WTC11 (cell line): ENCODE measurements at regions not wholly inside any gene's neighbourhood (a gene's known extent, or its start where the extent isn't known, plus 50 kb on each side); places are given as distances from the start of the nearest gene placed in this dataset.

Experiments
- ATAC-seq: fragments of 200-7000 bp; cut with Tn5 transposase; 2 replicates; pipeline ENCODE4 v1.10.0; 2021; ENCODE audit warnings: mild to moderate bottlenecking, moderate library complexity
- CTCF ChIA-PET: fragments of 300-600 bp; sonication (Branson Sonifier 250); formaldehyde crosslinking; loops from one replicate; lab custom pipeline; 2021; ENCODE audit warnings: antibody characterized with exemption; lab: Charles Lee
- POLR2A ChIA-PET: fragments of 350-600 bp; sonication (Branson Sonifier 250); formaldehyde crosslinking; loops from one replicate; lab custom pipeline; 2021; ENCODE audit warnings: antibody characterized with exemption; lab: Charles Lee
- DNase-seq: peaks from one replicate; pipeline ENCODE4 v3.0.0; 2021; ENCODE audit warnings: low spot score
- H3K27ac Mint-ChIP-seq: 2 replicates; pipeline ENCODE4 v1.8.0; 2021; ENCODE audit warnings: mixed read lengths
- H3K27me3 Mint-ChIP-seq: 2 replicates; pipeline ENCODE4 v1.8.0; 2021; ENCODE audit warnings: low read depth, mild to moderate bottlenecking, moderate library complexity, mixed read lengths
- H3K36me3 Mint-ChIP-seq: 2 replicates; pipeline ENCODE4 v1.8.0; 2021; ENCODE audit warnings: mixed read lengths
- H3K4me1 Mint-ChIP-seq: 2 replicates; pipeline ENCODE4 v1.8.0; 2022; ENCODE audit warnings: mixed read lengths
- H3K4me3 Mint-ChIP-seq: 2 replicates; pipeline ENCODE4 v1.8.0; 2021; ENCODE audit warnings: mild to moderate bottlenecking, moderate library complexity, mixed read lengths
- H3K9me3 Mint-ChIP-seq: 2 replicates; pipeline ENCODE4 v1.8.0; 2021; ENCODE audit warnings: mixed read lengths
- CREB1 ChIP-seq: sonication (generic); formaldehyde crosslinking; IDR thresholded peaks from 2 replicates; pipeline ENCODE4 v1.8.0; 2023; ENCODE audit warnings: mild to moderate bottlenecking, missing genetic modification reagents
- ELF4 ChIP-seq: sonication (generic); formaldehyde crosslinking; IDR thresholded peaks from 2 replicates; pipeline ENCODE4 v1.8.1; 2022; ENCODE audit warnings: low read depth, mild to moderate bottlenecking, moderate library complexity, missing genetic modification reagents
- EMX1 ChIP-seq: fragments of 250-450 bp; sonication (Bioruptor Pico); IDR thresholded peaks from 2 replicates; pipeline ENCODE4 v1.8.0; 2021; ENCODE audit warnings: mild to moderate bottlenecking
- ESRRA ChIP-seq: sonication (generic); formaldehyde crosslinking; IDR thresholded peaks from 2 replicates; pipeline ENCODE4 v1.8.1; 2022; ENCODE audit warnings: mild to moderate bottlenecking, missing genetic modification reagents, borderline replicate concordance
- FOXJ3 ChIP-seq: sonication (generic); formaldehyde crosslinking; IDR thresholded peaks from 2 replicates; pipeline ENCODE4 v1.9.0; 2021; ENCODE audit warnings: missing genetic modification reagents, mild to moderate bottlenecking, borderline replicate concordance
- GRHL2 ChIP-seq: fragments of 250-450 bp; sonication (Bioruptor Pico); IDR thresholded peaks from 2 replicates; pipeline ENCODE4 v1.8.0; 2022; ENCODE audit warnings: mild to moderate bottlenecking, moderate library complexity; ENCODE audit not compliant: insufficient replicate concordance, severe bottlenecking
- GTF2I ChIP-seq: fragments of 250-450 bp; sonication (Bioruptor Pico); conservative IDR thresholded peaks from 2 replicates; pipeline ENCODE4 v1.4.0; 2021; ENCODE audit warnings: mild to moderate bottlenecking
- JUN ChIP-seq: sonication (generic); formaldehyde crosslinking; IDR thresholded peaks from 2 replicates; pipeline ENCODE4 v1.8.0; 2023; ENCODE audit warnings: mild to moderate bottlenecking, missing genetic modification reagents
- KAT7 ChIP-seq: sonication (generic); formaldehyde crosslinking; IDR thresholded peaks from 2 replicates; pipeline ENCODE4 v1.8.1; 2023; ENCODE audit warnings: missing genetic modification reagents, mild to moderate bottlenecking, borderline replicate concordance
- PRRX2 ChIP-seq: fragments of 250-450 bp; sonication (Bioruptor Pico); IDR thresholded peaks from 2 replicates; pipeline ENCODE4 v1.8.0; 2021; ENCODE audit warnings: mild to moderate bottlenecking
- SP1 ChIP-seq: sonication (generic); formaldehyde crosslinking; conservative IDR thresholded peaks from 2 replicates; pipeline ENCODE4 v1.8.1; 2022; ENCODE audit warnings: missing genetic modification reagents
- TP53 ChIP-seq: sonication (generic); formaldehyde crosslinking; IDR thresholded peaks from 2 replicates; pipeline ENCODE4 v1.8.1; 2023; ENCODE audit warnings: mild to moderate bottlenecking, missing genetic modification reagents
- ZBTB21 ChIP-seq: sonication (generic); formaldehyde crosslinking; IDR thresholded peaks from 2 replicates; pipeline ENCODE4 v1.8.1; 2023; ENCODE audit warnings: mild to moderate bottlenecking, missing genetic modification reagents, borderline replicate concordance
- ZNF121 ChIP-seq: sonication (generic); formaldehyde crosslinking; IDR thresholded peaks from 2 replicates; pipeline ENCODE4 v1.8.0; 2023; ENCODE audit warnings: missing genetic modification reagents
- ZNF138 ChIP-seq: sonication (generic); formaldehyde crosslinking; conservative IDR thresholded peaks from 2 replicates; pipeline ENCODE4 v1.8.1; 2022; ENCODE audit warnings: mild to moderate bottlenecking, moderate library complexity, missing genetic modification reagents
- ZNF219 ChIP-seq: sonication (generic); formaldehyde crosslinking; IDR thresholded peaks from 2 replicates; pipeline ENCODE4 v1.8.0; 2023; ENCODE audit warnings: missing genetic modification reagents, mild to moderate bottlenecking, borderline replicate concordance
- ZNF263 ChIP-seq: sonication (generic); formaldehyde crosslinking; IDR thresholded peaks from 2 replicates; pipeline ENCODE4 v1.8.1; 2022; ENCODE audit warnings: low read depth, mild to moderate bottlenecking, moderate library complexity, missing genetic modification reagents
- TF ChIP-seq, protein P1 (sequence below): sonication (generic); formaldehyde crosslinking; IDR thresholded peaks from 2 replicates; pipeline ENCODE4 v1.8.1; 2023; ENCODE audit warnings: mild to moderate bottlenecking, missing genetic modification reagents, moderate library complexity
- TF ChIP-seq, protein P2 (sequence below): fragments of 250-450 bp; sonication (Bioruptor Pico); IDR thresholded peaks from 2 replicates; pipeline ENCODE4 v1.9.0; 2021; ENCODE audit warnings: mild to moderate bottlenecking
- TF ChIP-seq, protein P3 (sequence below): sonication (generic); formaldehyde crosslinking; IDR thresholded peaks from 2 replicates; pipeline ENCODE4 v1.8.0; 2023; ENCODE audit warnings: missing genetic modification reagents, mild to moderate bottlenecking, borderline replicate concordance
- TF ChIP-seq, protein P4 (sequence below): fragments of 200-600 bp; IDR thresholded peaks from 2 replicates; pipeline ENCODE4 v1.8.0; 2022; ENCODE audit warnings: antibody characterized with exemption
- TF ChIP-seq, protein P5 (sequence below): fragments of 250-450 bp; sonication (Bioruptor Pico); IDR thresholded peaks from 2 replicates; pipeline ENCODE4 v1.9.0; 2021; ENCODE audit warnings: mild to moderate bottlenecking
- TF ChIP-seq, protein P6 (sequence below): sonication (generic); formaldehyde crosslinking; IDR thresholded peaks from 2 replicates; pipeline ENCODE4 v1.8.0; 2023; ENCODE audit warnings: missing genetic modification reagents
- TF ChIP-seq, protein P7 (sequence below): sonication (generic); formaldehyde crosslinking; IDR thresholded peaks from 2 replicates; pipeline ENCODE4 v1.8.1; 2022; ENCODE audit warnings: low read depth, mild to moderate bottlenecking, moderate library complexity, missing genetic modification reagents, borderline replicate concordance

DNA sequence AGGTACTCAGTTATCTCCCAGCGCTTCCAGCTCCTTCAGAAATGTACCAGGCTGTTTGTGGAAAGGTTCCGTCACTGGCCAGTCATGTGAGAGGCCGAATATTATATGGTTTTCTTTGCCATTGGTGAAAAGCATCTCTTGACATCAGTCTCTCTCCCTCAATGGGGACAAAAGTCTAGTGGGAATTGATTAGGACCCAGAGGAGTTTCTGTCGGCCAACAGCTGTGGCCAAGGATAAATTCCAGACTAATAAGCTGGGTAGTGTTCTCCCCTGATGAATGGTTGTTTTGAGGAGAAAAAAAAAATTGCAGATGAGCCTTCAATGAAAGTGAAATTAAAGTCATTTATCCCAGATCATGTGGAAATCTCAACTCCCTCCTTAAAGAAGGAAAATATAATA lies 404.7 kb upstream of the THRB start:
- H3K27me3 Mint-ChIP-seq: no peaks in the 10 kb centered on the region
- CTCF ChIA-PET: no interaction called here
- H3K4me1 Mint-ChIP-seq: no peaks in the 10 kb centered on the region; the same call in 1 of the 2 replicates
- H3K9me3 Mint-ChIP-seq: peaks cover 7% of the 10 kb centered on the region
- POLR2A ChIA-PET: no interaction called here
- ATAC-seq (no peak), DNase-seq (no peak)
- H3K4me3 Mint-ChIP-seq: no peak overlapping the region
- H3K27ac Mint-ChIP-seq: no peak overlapping the region
- no peaks in the 10 kb centered on the region for H3K36me3 Mint-ChIP-seq
- TF ChIP-seq EMX1: no peak
- no peak for TF ChIP-seq ESRRA (CRISPR knock-in tag)
- TF ChIP-seq, protein P1, sequence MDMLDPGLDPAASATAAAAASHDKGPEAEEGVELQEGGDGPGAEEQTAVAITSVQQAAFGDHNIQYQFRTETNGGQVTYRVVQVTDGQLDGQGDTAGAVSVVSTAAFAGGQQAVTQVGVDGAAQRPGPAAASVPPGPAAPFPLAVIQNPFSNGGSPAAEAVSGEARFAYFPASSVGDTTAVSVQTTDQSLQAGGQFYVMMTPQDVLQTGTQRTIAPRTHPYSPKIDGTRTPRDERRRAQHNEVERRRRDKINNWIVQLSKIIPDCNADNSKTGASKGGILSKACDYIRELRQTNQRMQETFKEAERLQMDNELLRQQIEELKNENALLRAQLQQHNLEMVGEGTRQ (CRISPR knock-in tag): no peak
- TF ChIP-seq GTF2I: no peak
- TF ChIP-seq ELF4: no peak
- no peak for TF ChIP-seq SP1
- TF ChIP-seq CREB1 (CRISPR knock-in tag): no peak
- no peak for TF ChIP-seq JUN (CRISPR knock-in tag)
- no peak for TF ChIP-seq ZBTB21
- no peak for TF ChIP-seq ZNF219 (CRISPR knock-in tag)
- TF ChIP-seq, all 79 proteins: peak for 0

DNA sequence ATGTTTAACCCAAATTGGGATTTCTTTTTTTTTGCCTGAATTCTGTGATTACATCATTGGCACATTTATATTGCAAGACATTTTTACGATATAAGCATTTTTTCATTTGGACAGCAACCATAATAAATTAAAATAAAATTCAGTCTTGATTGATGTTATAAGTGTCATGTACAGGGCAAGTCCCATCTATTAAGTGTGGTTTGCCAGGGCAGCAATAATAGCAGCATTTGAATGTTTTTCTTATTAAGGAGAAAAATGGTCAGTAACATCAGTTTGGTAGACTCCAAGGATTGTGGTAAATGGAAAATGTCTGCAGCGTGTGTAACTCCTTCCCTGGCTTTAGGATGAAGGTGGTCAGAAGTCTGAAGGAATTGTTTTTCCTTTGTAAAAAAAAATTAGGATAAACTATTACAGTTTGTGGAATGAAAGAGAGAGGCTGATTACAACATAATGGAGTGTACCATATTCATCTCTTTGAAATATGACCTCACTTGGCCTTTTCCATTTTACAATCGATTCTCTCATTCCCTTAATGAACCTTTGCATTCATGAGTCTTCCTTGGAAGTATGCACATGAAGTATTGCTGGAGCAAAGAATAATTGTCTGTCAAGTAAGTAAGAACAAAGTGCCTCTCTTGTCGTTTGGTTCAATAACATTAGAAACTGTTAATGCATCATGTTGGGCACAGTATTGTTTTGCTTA lies 405.4 kb upstream of the THRB start:
- POLR2A ChIA-PET: no interaction called here
- TF ChIP-seq PRRX2 (CRISPR knock-in tag) (no peak), ZNF138 (CRISPR knock-in tag) (no peak), ELF4 (no peak), ZNF121 (CRISPR knock-in tag) (no peak), FOXJ3 (CRISPR knock-in tag) (no peak), TP53 (CRISPR knock-in tag) (no peak), KAT7 (CRISPR knock-in tag) (no peak), ZNF219 (CRISPR knock-in tag) (no peak), ZNF263 (no peak), GRHL2 (no peak)
- TF ChIP-seq, protein P2, sequence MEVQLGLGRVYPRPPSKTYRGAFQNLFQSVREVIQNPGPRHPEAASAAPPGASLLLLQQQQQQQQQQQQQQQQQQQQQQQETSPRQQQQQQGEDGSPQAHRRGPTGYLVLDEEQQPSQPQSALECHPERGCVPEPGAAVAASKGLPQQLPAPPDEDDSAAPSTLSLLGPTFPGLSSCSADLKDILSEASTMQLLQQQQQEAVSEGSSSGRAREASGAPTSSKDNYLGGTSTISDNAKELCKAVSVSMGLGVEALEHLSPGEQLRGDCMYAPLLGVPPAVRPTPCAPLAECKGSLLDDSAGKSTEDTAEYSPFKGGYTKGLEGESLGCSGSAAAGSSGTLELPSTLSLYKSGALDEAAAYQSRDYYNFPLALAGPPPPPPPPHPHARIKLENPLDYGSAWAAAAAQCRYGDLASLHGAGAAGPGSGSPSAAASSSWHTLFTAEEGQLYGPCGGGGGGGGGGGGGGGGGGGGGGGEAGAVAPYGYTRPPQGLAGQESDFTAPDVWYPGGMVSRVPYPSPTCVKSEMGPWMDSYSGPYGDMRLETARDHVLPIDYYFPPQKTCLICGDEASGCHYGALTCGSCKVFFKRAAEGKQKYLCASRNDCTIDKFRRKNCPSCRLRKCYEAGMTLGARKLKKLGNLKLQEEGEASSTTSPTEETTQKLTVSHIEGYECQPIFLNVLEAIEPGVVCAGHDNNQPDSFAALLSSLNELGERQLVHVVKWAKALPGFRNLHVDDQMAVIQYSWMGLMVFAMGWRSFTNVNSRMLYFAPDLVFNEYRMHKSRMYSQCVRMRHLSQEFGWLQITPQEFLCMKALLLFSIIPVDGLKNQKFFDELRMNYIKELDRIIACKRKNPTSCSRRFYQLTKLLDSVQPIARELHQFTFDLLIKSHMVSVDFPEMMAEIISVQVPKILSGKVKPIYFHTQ (CRISPR knock-in tag): no peak
- TF ChIP-seq, protein P3, sequence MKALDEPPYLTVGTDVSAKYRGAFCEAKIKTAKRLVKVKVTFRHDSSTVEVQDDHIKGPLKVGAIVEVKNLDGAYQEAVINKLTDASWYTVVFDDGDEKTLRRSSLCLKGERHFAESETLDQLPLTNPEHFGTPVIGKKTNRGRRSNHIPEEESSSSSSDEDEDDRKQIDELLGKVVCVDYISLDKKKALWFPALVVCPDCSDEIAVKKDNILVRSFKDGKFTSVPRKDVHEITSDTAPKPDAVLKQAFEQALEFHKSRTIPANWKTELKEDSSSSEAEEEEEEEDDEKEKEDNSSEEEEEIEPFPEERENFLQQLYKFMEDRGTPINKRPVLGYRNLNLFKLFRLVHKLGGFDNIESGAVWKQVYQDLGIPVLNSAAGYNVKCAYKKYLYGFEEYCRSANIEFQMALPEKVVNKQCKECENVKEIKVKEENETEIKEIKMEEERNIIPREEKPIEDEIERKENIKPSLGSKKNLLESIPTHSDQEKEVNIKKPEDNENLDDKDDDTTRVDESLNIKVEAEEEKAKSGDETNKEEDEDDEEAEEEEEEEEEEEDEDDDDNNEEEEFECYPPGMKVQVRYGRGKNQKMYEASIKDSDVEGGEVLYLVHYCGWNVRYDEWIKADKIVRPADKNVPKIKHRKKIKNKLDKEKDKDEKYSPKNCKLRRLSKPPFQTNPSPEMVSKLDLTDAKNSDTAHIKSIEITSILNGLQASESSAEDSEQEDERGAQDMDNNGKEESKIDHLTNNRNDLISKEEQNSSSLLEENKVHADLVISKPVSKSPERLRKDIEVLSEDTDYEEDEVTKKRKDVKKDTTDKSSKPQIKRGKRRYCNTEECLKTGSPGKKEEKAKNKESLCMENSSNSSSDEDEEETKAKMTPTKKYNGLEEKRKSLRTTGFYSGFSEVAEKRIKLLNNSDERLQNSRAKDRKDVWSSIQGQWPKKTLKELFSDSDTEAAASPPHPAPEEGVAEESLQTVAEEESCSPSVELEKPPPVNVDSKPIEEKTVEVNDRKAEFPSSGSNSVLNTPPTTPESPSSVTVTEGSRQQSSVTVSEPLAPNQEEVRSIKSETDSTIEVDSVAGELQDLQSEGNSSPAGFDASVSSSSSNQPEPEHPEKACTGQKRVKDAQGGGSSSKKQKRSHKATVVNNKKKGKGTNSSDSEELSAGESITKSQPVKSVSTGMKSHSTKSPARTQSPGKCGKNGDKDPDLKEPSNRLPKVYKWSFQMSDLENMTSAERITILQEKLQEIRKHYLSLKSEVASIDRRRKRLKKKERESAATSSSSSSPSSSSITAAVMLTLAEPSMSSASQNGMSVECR (CRISPR knock-in tag): no peak
- TF ChIP-seq, protein P4, sequence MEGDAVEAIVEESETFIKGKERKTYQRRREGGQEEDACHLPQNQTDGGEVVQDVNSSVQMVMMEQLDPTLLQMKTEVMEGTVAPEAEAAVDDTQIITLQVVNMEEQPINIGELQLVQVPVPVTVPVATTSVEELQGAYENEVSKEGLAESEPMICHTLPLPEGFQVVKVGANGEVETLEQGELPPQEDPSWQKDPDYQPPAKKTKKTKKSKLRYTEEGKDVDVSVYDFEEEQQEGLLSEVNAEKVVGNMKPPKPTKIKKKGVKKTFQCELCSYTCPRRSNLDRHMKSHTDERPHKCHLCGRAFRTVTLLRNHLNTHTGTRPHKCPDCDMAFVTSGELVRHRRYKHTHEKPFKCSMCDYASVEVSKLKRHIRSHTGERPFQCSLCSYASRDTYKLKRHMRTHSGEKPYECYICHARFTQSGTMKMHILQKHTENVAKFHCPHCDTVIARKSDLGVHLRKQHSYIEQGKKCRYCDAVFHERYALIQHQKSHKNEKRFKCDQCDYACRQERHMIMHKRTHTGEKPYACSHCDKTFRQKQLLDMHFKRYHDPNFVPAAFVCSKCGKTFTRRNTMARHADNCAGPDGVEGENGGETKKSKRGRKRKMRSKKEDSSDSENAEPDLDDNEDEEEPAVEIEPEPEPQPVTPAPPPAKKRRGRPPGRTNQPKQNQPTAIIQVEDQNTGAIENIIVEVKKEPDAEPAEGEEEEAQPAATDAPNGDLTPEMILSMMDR: no peak
- TF ChIP-seq, protein P5, sequence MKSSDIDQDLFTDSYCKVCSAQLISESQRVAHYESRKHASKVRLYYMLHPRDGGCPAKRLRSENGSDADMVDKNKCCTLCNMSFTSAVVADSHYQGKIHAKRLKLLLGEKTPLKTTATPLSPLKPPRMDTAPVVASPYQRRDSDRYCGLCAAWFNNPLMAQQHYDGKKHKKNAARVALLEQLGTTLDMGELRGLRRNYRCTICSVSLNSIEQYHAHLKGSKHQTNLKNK (CRISPR knock-in tag): no peak
- TF ChIP-seq, protein P6, sequence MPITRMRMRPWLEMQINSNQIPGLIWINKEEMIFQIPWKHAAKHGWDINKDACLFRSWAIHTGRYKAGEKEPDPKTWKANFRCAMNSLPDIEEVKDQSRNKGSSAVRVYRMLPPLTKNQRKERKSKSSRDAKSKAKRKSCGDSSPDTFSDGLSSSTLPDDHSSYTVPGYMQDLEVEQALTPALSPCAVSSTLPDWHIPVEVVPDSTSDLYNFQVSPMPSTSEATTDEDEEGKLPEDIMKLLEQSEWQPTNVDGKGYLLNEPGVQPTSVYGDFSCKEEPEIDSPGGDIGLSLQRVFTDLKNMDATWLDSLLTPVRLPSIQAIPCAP (CRISPR knock-in tag): no peak
- TF ChIP-seq, protein P7, sequence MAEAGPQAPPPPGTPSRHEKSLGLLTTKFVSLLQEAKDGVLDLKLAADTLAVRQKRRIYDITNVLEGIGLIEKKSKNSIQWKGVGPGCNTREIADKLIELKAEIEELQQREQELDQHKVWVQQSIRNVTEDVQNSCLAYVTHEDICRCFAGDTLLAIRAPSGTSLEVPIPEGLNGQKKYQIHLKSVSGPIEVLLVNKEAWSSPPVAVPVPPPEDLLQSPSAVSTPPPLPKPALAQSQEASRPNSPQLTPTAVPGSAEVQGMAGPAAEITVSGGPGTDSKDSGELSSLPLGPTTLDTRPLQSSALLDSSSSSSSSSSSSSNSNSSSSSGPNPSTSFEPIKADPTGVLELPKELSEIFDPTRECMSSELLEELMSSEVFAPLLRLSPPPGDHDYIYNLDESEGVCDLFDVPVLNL: no peak

More for the DNA sequence above, 405.4 kb upstream of the THRB start:
- H3K9me3 Mint-ChIP-seq: 0 out of 2 replicates have a peak, but pooled peaks cover 3% of the 10 kb centered on the region
- no peak overlapping the region for H3K4me3 Mint-ChIP-seq
- no peak for ATAC-seq
- no peak overlapping the region for H3K27ac Mint-ChIP-seq
- DNase-seq: no peak
- H3K27me3 Mint-ChIP-seq: no peaks in the 10 kb centered on the region
- CTCF ChIA-PET: no interaction called here
- H3K36me3 Mint-ChIP-seq: no peaks in the 10 kb centered on the region
- no peaks in the 10 kb centered on the region; the same call in 1 of the 2 replicates for H3K4me1 Mint-ChIP-seq
